Choroid plexus epithelial cell (primary cell): ENCODE measurements at regions not wholly inside any gene's neighbourhood (a gene's known extent, or its start where the extent isn't known, plus 50 kb on each side); places are given as distances from the start of the nearest gene placed in this dataset.
"Not testable (repeated sequence)": the region's sequence is repeated elsewhere in the genome, so short reads cannot be mapped to it uniquely, and the experiment has no call there.

Source experiments
- DNase-seq: peaks from one replicate; pipeline ENCODE4 v3.0.0-alpha.2; 2010; ENCODE audit warnings: low read depth
- H3K4me3 ChIP-seq: 2 replicates; pipeline ENCODE4 v1.5.1; 2011; ENCODE audit warnings: low read depth, mild to moderate bottlenecking, control low read depth, low read length, moderate library complexity
- TF ChIP-seq, protein P1 (sequence below): conservative IDR thresholded peaks from 2 replicates; pipeline ENCODE4 v1.5.1; 2011; ENCODE audit warnings: low read depth, mild to moderate bottlenecking, control low read depth, inconsistent platforms, low read length, moderate library complexity

DNA sequence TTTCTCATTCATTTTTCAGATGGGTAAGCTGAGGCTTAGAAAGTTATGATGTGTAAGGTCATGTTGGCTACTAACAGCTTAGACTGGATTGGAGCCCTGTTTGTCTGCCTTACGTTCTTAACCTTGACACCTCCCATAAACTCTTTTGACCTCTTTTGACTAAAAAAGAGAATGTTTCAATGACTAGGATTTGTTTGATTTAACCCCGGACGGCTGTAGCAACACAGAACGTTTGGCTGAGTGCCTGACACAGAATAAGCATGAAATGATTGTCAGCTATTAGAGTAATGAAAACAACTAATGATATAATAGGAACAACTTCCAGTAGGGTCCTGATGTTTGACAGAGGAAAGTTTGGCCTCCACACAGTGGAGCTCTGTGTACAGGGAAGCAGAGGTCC lies 83.3 kb upstream of the PDZD8 start:
- H3K4me3 ChIP-seq = no peak overlapping the region
- TF ChIP-seq, protein P1, sequence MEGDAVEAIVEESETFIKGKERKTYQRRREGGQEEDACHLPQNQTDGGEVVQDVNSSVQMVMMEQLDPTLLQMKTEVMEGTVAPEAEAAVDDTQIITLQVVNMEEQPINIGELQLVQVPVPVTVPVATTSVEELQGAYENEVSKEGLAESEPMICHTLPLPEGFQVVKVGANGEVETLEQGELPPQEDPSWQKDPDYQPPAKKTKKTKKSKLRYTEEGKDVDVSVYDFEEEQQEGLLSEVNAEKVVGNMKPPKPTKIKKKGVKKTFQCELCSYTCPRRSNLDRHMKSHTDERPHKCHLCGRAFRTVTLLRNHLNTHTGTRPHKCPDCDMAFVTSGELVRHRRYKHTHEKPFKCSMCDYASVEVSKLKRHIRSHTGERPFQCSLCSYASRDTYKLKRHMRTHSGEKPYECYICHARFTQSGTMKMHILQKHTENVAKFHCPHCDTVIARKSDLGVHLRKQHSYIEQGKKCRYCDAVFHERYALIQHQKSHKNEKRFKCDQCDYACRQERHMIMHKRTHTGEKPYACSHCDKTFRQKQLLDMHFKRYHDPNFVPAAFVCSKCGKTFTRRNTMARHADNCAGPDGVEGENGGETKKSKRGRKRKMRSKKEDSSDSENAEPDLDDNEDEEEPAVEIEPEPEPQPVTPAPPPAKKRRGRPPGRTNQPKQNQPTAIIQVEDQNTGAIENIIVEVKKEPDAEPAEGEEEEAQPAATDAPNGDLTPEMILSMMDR = no peak
- DNase-seq = no peak

DNA sequence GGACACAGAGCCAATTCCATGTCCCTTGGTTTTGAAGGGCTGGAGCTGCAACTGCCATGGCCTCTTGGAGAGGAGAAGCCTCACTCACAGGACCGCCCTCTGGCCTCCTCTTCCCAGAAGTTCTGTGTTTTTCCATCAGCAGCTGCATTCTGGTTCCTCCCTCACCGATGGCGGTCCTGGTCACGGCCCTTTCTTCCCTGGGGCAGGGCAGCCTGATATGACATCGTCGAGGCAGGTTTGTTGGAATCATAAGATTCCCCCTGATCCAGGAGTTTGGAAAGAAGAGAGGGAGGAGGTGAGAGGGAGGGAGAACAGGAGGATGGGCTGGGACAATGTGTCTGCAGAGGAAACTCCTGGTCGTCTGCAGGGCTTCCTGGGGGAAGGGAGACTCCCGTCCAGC lies 82.7 kb upstream of the PDZD8 start:
- TF ChIP-seq, protein P1 = no peak
- H3K4me3 ChIP-seq = no peak overlapping the region
- no peak for DNase-seq

DNA sequence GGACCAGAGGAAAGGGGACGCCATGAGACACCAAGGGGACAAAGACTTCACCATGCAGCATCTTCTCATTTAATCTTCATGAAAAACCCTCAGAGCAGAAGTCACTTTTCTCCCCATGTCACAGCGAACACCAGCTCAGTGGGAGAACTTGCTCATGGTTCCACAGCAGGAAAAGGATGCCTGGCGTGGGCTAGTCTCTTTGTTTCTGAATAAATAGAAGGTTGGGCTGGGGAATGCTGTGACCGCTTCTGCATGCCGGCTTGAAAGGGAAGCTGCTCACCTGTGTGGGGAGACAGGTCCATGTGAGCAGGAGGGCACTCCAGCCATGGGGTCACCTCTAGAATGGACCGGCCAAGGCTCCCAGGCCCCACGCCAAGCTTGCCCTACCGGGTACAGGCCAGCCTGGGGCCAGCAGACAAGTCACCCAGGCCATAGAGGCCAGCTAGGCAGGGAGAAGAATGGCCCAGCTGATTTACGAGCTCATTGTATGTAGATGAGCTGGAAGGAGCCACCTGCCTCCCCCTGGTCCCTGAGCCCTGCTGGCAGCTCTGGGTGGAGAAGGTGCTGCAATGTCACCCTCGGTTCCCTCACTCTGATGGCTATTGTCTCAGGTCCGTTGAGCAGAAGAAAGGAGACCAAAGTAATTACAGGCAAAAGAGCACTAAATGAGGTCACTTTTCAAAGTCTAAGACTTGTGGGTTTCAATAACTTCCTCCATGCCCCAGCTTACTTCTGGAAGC lies 82.0 kb upstream of the PDZD8 start:
- TF ChIP-seq, protein P1 = no peak
- DNase-seq = no peak
- no peak overlapping the region for H3K4me3 ChIP-seq

DNA sequence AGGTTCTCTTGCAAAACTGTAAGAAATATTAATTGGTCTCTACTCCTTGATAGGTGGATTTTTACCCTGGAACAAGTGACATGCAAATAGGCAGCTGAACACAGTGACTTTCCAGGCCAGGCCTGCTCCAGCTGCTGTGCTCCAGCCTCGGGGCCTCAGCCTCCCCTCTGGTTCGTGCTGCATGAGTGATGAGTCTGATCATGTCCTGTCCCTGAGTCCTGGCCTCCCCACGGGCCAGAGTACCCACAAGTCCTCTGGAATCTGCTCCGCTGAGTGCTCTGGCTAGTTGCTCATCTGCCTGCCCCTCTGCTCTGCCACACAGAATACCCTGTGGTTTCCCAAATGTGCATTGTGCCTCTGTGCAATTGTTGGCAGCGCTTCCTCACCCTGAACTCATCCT lies 80.1 kb upstream of the PDZD8 start:
- H3K4me3 ChIP-seq = no peak overlapping the region
- TF ChIP-seq, protein P1 = no peak
- no peak for DNase-seq

DNA sequence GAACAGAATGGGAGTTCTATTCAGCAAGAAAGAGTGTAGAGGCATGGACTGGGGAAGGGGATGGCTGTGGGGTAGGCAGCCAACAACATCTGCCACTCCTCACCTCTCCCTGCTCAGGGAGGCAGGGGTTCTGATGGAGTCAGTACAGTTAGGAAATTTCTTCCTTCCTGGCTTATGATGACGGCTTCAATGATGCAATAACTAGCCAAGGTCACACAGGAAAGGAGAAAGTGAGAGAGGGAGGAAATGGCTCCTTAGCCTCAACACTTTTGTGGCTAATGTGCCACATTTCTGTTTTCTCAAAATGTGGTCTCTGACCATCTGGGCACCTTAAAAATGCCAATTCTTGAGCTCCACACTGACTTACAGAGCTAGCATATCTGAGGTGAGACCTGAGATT lies 79.3 kb upstream of the PDZD8 start:
- H3K4me3 ChIP-seq = no peak overlapping the region
- peak; percentile 51 for DNase-seq
- TF ChIP-seq, protein P1 = no peak

DNA sequence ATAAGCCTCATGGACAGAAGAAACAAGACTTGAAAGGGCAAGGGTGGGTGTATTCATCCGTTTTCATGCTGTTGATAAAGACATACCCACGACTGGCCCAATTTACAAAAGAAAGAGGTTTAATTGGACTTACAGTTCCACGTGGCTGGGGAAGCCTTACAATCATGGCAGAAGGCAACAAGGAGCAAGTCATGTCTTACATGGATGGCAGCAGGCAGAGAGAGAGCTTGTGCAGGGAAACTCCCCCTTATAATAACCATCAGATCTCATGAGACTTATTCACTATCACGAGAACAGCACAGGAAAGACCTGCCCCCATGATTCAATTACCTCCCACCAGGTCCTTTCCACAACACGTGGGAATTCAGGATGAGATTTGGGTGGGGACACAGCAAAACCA lies 78.2 kb upstream of the PDZD8 start:
- H3K4me3 ChIP-seq = not testable (repeated sequence)

DNA sequence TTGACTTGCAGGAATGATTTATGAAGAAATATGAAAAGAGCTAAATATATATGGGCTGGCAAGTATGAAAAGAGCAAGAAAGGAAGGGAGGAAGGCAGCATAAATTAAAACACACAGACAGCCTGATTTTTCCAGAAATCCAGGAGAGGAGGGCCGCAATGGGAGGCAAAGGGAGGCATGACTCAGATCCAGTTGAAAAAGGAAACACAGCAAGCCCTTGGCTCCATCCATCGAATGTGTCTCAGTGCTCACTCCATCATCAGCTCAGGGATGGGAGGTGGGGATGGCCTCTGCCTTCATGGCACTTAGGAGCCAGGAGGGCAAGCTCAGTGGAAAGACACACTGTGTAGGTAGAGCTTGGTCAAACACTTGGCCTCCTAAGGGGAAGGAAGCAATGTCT lies 75.7 kb upstream of the PDZD8 start:
- no peak for DNase-seq
- H3K4me3 ChIP-seq = no peak overlapping the region
- TF ChIP-seq, protein P1 = no peak

More for the DNA sequence above, 78.2 kb upstream of the PDZD8 start:
- DNase-seq = not testable (repeated sequence)
